Caco-2 (cell line): ENCODE measurements at regions not wholly inside any gene's neighbourhood (a gene's known extent, or its start where the extent isn't known, plus 50 kb on each side); places are given as distances from the start of the nearest gene placed in this dataset.

ENCODE experiments used
- BruUV-seq: library from RNA; stranded (reverse); fragments of 400-500 nt; replicated peaks from 2 replicates; lab custom pipeline; 2021; lab: Mats Ljungman, UMichigan
- CTCF ChIA-PET: fragments of 300-600 bp; sonication (Branson Sonifier 250); formaldehyde crosslinking; loops from one replicate; lab custom pipeline; 2022; ENCODE audit warnings: antibody characterized with exemption; lab: Charles Lee
- POLR2A ChIA-PET: fragments of 300-600 bp; sonication (Branson Sonifier 250); formaldehyde crosslinking; loops from one replicate; lab custom pipeline; 2022; ENCODE audit warnings: antibody characterized with exemption; lab: Charles Lee
- DNase-seq, 2 experiments: peaks; one replicate each; pipeline versions ENCODE4 v3.0.0 to v3.0.0-alpha.2; 2020 to 2022
- H3K27me3 ChIP-seq: replicated peaks from 2 replicates; pipeline ENCODE4 v1.6.0; 2011; ENCODE audit warnings: low read length; ENCODE audit not compliant: control insufficient read depth, insufficient read depth
- H3K36me3 ChIP-seq: 2 replicates; pipeline ENCODE4 v1.5.1; 2011; ENCODE audit warnings: low read length; ENCODE audit not compliant: control insufficient read depth, insufficient read depth
- H3K4me1 ChIP-seq: fragments of 250-450 bp; sonication (Bioruptor Pico); 2 replicates; pipeline ENCODE4 v1.5.1; 2020; ENCODE audit warnings: mild to moderate bottlenecking
- H3K4me3 ChIP-seq: 2 replicates; pipeline ENCODE4 v1.5.1; 2011; ENCODE audit warnings: low read depth, mild to moderate bottlenecking, control low read depth, low read length
- H3K9me3 ChIP-seq: fragments of 250-450 bp; sonication (Bioruptor Pico); 2 replicates; pipeline ENCODE4 v1.5.1; 2020; ENCODE audit warnings: mild to moderate bottlenecking, moderate library complexity
- H3K27ac Mint-ChIP-seq: one replicate; pipeline ENCODE4 v1.8.0; 2022; ENCODE audit warnings: mixed read lengths; ENCODE audit not compliant: unreplicated experiment
- H3K27me3 Mint-ChIP-seq: one replicate; pipeline ENCODE4 v1.8.0; 2022; ENCODE audit warnings: mixed read lengths; ENCODE audit not compliant: insufficient read depth, unreplicated experiment
- H3K36me3 Mint-ChIP-seq: one replicate; pipeline ENCODE4 v1.8.0; 2022; ENCODE audit warnings: mild to moderate bottlenecking, mixed read lengths; ENCODE audit not compliant: insufficient read depth, unreplicated experiment
- H3K4me1 Mint-ChIP-seq: one replicate; pipeline ENCODE4 v1.8.0; 2022; ENCODE audit warnings: low read depth, mixed read lengths; ENCODE audit not compliant: unreplicated experiment
- H3K4me3 Mint-ChIP-seq: one replicate; pipeline ENCODE4 v1.8.0; 2022; ENCODE audit warnings: mild to moderate bottlenecking, moderate library complexity, mixed read lengths; ENCODE audit not compliant: unreplicated experiment
- H3K9me3 Mint-ChIP-seq: one replicate; pipeline ENCODE4 v1.8.0; 2022; ENCODE audit warnings: mixed read lengths; ENCODE audit not compliant: unreplicated experiment
- CTCF ChIP-seq, 2 experiments: fragments of 200-600 bp in 1 of 2; IDR thresholded peaks; 1 replicate in 1 of 2; 2 replicates in 1 of 2; pipeline versions ENCODE4 v1.5.1 to v1.8.0; 2011 to 2022; ENCODE audit warnings: antibody characterized with exemption in 1 of 2, control low read depth in 1 of 2, inconsistent platforms in 1 of 2, low read depth in 1 of 2, low read length in 1 of 2, mild to moderate bottlenecking in 1 of 2, moderate library complexity in 1 of 2; ENCODE audit not compliant: insufficient read depth in 1 of 2, severe bottlenecking in 1 of 2, unreplicated experiment in 1 of 2
- intact Hi-C: fragments of 100-400 bp; cut with micrococcal nuclease; formaldehyde crosslinking; loops from one replicate; pipeline ENCODE4 v1.10.0; 2022; ENCODE audit not compliant: unreplicated experiment

- ChIA-PET POLR2A (no interaction called here), CTCF (no interaction called here)
- intact Hi-C loops: no loop called here
- no peak for DNase-seq
- Histone ChIP-seq H3K4me3 (no peak overlapping the region), H3K9me3 (no peaks in the 10 kb centered on the region), H3K27me3 (no peaks in the 10 kb centered on the region), H3K4me1 (peaks cover under 1% of the 10 kb centered on the region; the same call in 1 of the 2 replicates), H3K36me3 (no peaks in the 10 kb centered on the region)
- Mint-ChIP-seq H3K27me3 (no peaks in the 10 kb centered on the region), H3K4me1 (peaks cover 4% of the 10 kb centered on the region), H3K36me3 (no peaks in the 10 kb centered on the region), H3K27ac (no peak overlapping the region), H3K9me3 (no peaks in the 10 kb centered on the region), H3K4me3 (no peak overlapping the region)
- BruUV-seq: no TSS peak
- TF ChIP-seq CTCF (IDR thresholded peaks at IDR 0.05; ENCODE audit: insufficient read depth in 1 of 2, low read depth in 1 of 2, low read length in 1 of 2, severe bottlenecking in 1 of 2, unreplicated experiment in 1 of 2): no peak
These were observed 92.1 kb upstream of the IER5L start for GRCh38 chr9:129270205-129270604.

- ChIA-PET POLR2A (no interaction called here), CTCF (no interaction called here)
- no peaks in the 10 kb centered on the region for H3K4me1 ChIP-seq
- no peaks in the 10 kb centered on the region for H3K36me3 ChIP-seq
- Mint-ChIP-seq H3K4me1 (no peaks in the 10 kb centered on the region), H3K27me3 (peaks cover 7% of the 10 kb centered on the region), H3K27ac (no peak overlapping the region), H3K4me3 (no peak overlapping the region), H3K9me3 (no peaks in the 10 kb centered on the region), H3K36me3 (no peaks in the 10 kb centered on the region)
- no peak for DNase-seq
- no peak for TF ChIP-seq CTCF (IDR thresholded peaks at IDR 0.05; ENCODE audit: insufficient read depth in 1 of 2, low read depth in 1 of 2, low read length in 1 of 2, severe bottlenecking in 1 of 2, unreplicated experiment in 1 of 2)
- no peaks in the 10 kb centered on the region for H3K9me3 ChIP-seq
- intact Hi-C loops: no loop called here
- H3K27me3 ChIP-seq: no peaks in the 10 kb centered on the region
- no TSS peak for BruUV-seq
- H3K4me3 ChIP-seq: no peak overlapping the region
These were observed 89.1 kb upstream of the IER5L start for GRCh38 chr9:129267141-129267540.

- no peak for TF ChIP-seq CTCF (IDR thresholded peaks at IDR 0.05; ENCODE audit: insufficient read depth in 1 of 2, low read depth in 1 of 2, low read length in 1 of 2, severe bottlenecking in 1 of 2, unreplicated experiment in 1 of 2)
- intact Hi-C loops: no loop called here
- H3K9me3 ChIP-seq: no peaks in the 10 kb centered on the region
- Mint-ChIP-seq H3K4me1 (no peaks in the 10 kb centered on the region), H3K9me3 (no peaks in the 10 kb centered on the region), H3K4me3 (no peak overlapping the region), H3K27ac (no peak overlapping the region), H3K36me3 (no peaks in the 10 kb centered on the region), H3K27me3 (peaks cover 7% of the 10 kb centered on the region)
- no peaks in the 10 kb centered on the region for H3K36me3 ChIP-seq
- DNase-seq: no peak
- BruUV-seq: no TSS peak
- no peak overlapping the region for H3K4me3 ChIP-seq
- ChIA-PET CTCF (no interaction called here), POLR2A (no interaction called here)
- no peaks in the 10 kb centered on the region for H3K27me3 ChIP-seq
- H3K4me1 ChIP-seq: no peaks in the 10 kb centered on the region
These were observed 88.5 kb upstream of the IER5L start for GRCh38 chr9:129266536-129266935.
